WTC11 (cell line): ENCODE measurements at regions not wholly inside any gene's neighbourhood (a gene's known extent, or its start where the extent isn't known, plus 50 kb on each side); places are given as distances from the start of the nearest gene placed in this dataset.

Source experiments
- ATAC-seq: fragments of 200-7000 bp; cut with Tn5 transposase; 2 replicates; pipeline ENCODE4 v1.10.0; 2021; ENCODE audit warnings: mild to moderate bottlenecking, moderate library complexity
- CTCF ChIA-PET: fragments of 300-600 bp; sonication (Branson Sonifier 250); formaldehyde crosslinking; loops from one replicate; lab custom pipeline; 2021; ENCODE audit warnings: antibody characterized with exemption; lab: Charles Lee
- POLR2A ChIA-PET: fragments of 350-600 bp; sonication (Branson Sonifier 250); formaldehyde crosslinking; loops from one replicate; lab custom pipeline; 2021; ENCODE audit warnings: antibody characterized with exemption; lab: Charles Lee
- DNase-seq: peaks from one replicate; pipeline ENCODE4 v3.0.0; 2021; ENCODE audit warnings: low spot score
- H3K27ac Mint-ChIP-seq: 2 replicates; pipeline ENCODE4 v1.8.0; 2021; ENCODE audit warnings: mixed read lengths
- H3K27me3 Mint-ChIP-seq: 2 replicates; pipeline ENCODE4 v1.8.0; 2021; ENCODE audit warnings: low read depth, mild to moderate bottlenecking, moderate library complexity, mixed read lengths
- H3K36me3 Mint-ChIP-seq: 2 replicates; pipeline ENCODE4 v1.8.0; 2021; ENCODE audit warnings: mixed read lengths
- H3K4me1 Mint-ChIP-seq: 2 replicates; pipeline ENCODE4 v1.8.0; 2022; ENCODE audit warnings: mixed read lengths
- H3K4me3 Mint-ChIP-seq: 2 replicates; pipeline ENCODE4 v1.8.0; 2021; ENCODE audit warnings: mild to moderate bottlenecking, moderate library complexity, mixed read lengths
- H3K9me3 Mint-ChIP-seq: 2 replicates; pipeline ENCODE4 v1.8.0; 2021; ENCODE audit warnings: mixed read lengths
- CBFB ChIP-seq: sonication (generic); formaldehyde crosslinking; IDR thresholded peaks from 2 replicates; pipeline ENCODE4 v1.8.1; 2022; ENCODE audit warnings: mild to moderate bottlenecking, low read depth, missing genetic modification reagents
- CREB1 ChIP-seq: sonication (generic); formaldehyde crosslinking; IDR thresholded peaks from 2 replicates; pipeline ENCODE4 v1.8.0; 2023; ENCODE audit warnings: mild to moderate bottlenecking, missing genetic modification reagents
- FOXK1 ChIP-seq: sonication (generic); formaldehyde crosslinking; IDR thresholded peaks from 2 replicates; pipeline ENCODE4 v1.8.0; 2022; ENCODE audit warnings: mild to moderate bottlenecking, moderate library complexity, missing genetic modification reagents
- GABPB1 ChIP-seq: sonication (generic); formaldehyde crosslinking; IDR thresholded peaks from 2 replicates; pipeline ENCODE4 v1.8.1; 2023; ENCODE audit warnings: mild to moderate bottlenecking, missing genetic modification reagents
- GRHL2 ChIP-seq: fragments of 250-450 bp; sonication (Bioruptor Pico); IDR thresholded peaks from 2 replicates; pipeline ENCODE4 v1.8.0; 2022; ENCODE audit warnings: mild to moderate bottlenecking, moderate library complexity; ENCODE audit not compliant: insufficient replicate concordance, severe bottlenecking
- JUN ChIP-seq: sonication (generic); formaldehyde crosslinking; IDR thresholded peaks from 2 replicates; pipeline ENCODE4 v1.8.0; 2023; ENCODE audit warnings: mild to moderate bottlenecking, missing genetic modification reagents
- SOX15 ChIP-seq: fragments of 250-450 bp; sonication (Bioruptor Pico); IDR thresholded peaks from 2 replicates; pipeline ENCODE4 v1.9.0; 2021; ENCODE audit warnings: mild to moderate bottlenecking
- ZNF423 ChIP-seq: fragments of 250-450 bp; sonication (Bioruptor Pico); IDR thresholded peaks from 2 replicates; pipeline ENCODE4 v2.1.2; 2022; ENCODE audit warnings: mild to moderate bottlenecking, moderate library complexity
- TF ChIP-seq, protein P1 (sequence below): fragments of 250-450 bp; sonication (Bioruptor Pico); IDR thresholded peaks from 2 replicates; pipeline ENCODE4 v1.9.0; 2021; ENCODE audit warnings: mild to moderate bottlenecking
- TF ChIP-seq, protein P2 (sequence below): sonication (generic); formaldehyde crosslinking; IDR thresholded peaks from 2 replicates; pipeline ENCODE4 v1.8.1; 2022; ENCODE audit warnings: mild to moderate bottlenecking, moderate library complexity, missing genetic modification reagents
- TF ChIP-seq, protein P3 (sequence below): sonication (generic); formaldehyde crosslinking; conservative IDR thresholded peaks from 2 replicates; pipeline ENCODE4 v1.8.1; 2022; ENCODE audit warnings: mild to moderate bottlenecking, missing genetic modification reagents
- TF ChIP-seq, protein P4 (sequence below): fragments of 250-450 bp; sonication (Bioruptor Pico); IDR thresholded peaks from 2 replicates; pipeline ENCODE4 v2.1.2; 2022; ENCODE audit warnings: mild to moderate bottlenecking, moderate library complexity
- TF ChIP-seq, protein P5 (sequence below): fragments of 250-450 bp; sonication (Bioruptor Pico); conservative IDR thresholded peaks from 2 replicates; pipeline ENCODE4 v1.9.0; 2021; ENCODE audit warnings: mild to moderate bottlenecking
- TF ChIP-seq, protein P6 (sequence below): sonication (generic); formaldehyde crosslinking; IDR thresholded peaks from 2 replicates; pipeline ENCODE4 v1.8.1; 2022; ENCODE audit warnings: low read depth, mild to moderate bottlenecking, moderate library complexity, missing genetic modification reagents, borderline replicate concordance
- TF ChIP-seq, protein P7 (sequence below): sonication (generic); formaldehyde crosslinking; IDR thresholded peaks from 2 replicates; pipeline ENCODE4 v1.8.0; 2022; ENCODE audit warnings: mild to moderate bottlenecking, missing genetic modification reagents

DNA sequence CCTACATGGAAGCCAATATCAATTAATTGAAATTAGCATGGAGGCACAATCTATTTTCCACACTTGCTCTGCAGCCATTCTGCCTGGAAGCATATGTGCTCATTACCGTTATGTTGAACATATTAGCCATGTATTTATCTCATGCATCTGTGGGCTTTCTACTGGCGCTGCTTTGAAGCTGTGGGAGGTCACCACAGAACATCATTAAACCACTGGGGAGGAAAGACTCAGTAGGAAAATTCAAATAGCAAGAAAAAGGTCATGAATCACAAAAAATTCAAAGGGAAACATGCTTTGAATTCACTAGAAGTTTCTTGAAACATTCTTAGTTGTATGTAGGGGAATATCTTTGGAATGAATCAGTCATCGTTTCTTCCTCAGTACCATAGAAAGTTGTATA, 652.5 kb downstream of the EDEM1 start:
- no peak overlapping the region for H3K27ac Mint-ChIP-seq
- no peak for ATAC-seq
- no peak overlapping the region for H3K4me3 Mint-ChIP-seq

DNA sequence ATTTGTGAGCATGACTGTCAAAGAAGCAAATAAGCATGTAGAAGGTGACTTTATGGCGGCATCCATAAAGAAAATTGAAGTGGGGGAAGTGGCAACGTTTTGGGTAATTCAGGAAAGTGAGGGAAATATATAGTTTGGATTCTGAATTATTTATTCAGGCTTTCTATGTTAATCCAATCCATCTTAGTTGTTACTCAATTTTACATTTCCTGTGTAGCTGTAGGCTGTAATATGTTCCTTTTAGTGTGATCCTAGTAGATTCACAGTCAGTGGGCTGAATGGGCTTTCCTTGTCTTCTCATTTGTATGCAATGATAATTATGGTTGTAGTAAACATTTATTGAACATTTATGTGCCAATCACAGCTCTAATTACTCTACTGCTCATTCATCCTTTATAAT, 654.1 kb downstream of the EDEM1 start:
- ATAC-seq = no peak
- peaks cover 62% of the 10 kb centered on the region for H3K9me3 Mint-ChIP-seq
- peaks cover 15% of the 10 kb centered on the region for H3K36me3 Mint-ChIP-seq
- no peak overlapping the region for H3K4me3 Mint-ChIP-seq
- H3K4me1 Mint-ChIP-seq = no peaks in the 10 kb centered on the region
- no peak for TF ChIP-seq GRHL2 (CRISPR knock-in tag)
- TF ChIP-seq, all 79 proteins: peak for 0
- CTCF ChIA-PET = no interaction called here
- no peak for DNase-seq
- H3K27me3 Mint-ChIP-seq = no peaks in the 10 kb centered on the region; the same call in 1 of the 2 replicates
- POLR2A ChIA-PET = no interaction called here
- H3K27ac Mint-ChIP-seq = no peak overlapping the region

More for the DNA sequence above, 652.5 kb downstream of the EDEM1 start:
- peaks cover 71% of the 10 kb centered on the region for H3K9me3 Mint-ChIP-seq
- H3K27me3 Mint-ChIP-seq = no peaks in the 10 kb centered on the region; the same call in none of the 2 replicates
- H3K36me3 Mint-ChIP-seq = peaks cover 18% of the 10 kb centered on the region
- H3K4me1 Mint-ChIP-seq = no peaks in the 10 kb centered on the region
- DNase-seq = no peak
- POLR2A ChIA-PET = no interaction called here
- CTCF ChIA-PET = no interaction called here
- TF ChIP-seq, protein P1, sequence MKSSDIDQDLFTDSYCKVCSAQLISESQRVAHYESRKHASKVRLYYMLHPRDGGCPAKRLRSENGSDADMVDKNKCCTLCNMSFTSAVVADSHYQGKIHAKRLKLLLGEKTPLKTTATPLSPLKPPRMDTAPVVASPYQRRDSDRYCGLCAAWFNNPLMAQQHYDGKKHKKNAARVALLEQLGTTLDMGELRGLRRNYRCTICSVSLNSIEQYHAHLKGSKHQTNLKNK (CRISPR knock-in tag) = no peak
- TF ChIP-seq, protein P2, sequence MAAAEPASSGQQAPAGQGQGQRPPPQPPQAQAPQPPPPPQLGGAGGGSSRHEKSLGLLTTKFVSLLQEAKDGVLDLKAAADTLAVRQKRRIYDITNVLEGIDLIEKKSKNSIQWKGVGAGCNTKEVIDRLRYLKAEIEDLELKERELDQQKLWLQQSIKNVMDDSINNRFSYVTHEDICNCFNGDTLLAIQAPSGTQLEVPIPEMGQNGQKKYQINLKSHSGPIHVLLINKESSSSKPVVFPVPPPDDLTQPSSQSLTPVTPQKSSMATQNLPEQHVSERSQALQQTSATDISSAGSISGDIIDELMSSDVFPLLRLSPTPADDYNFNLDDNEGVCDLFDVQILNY (CRISPR knock-in tag) = no peak
- TF ChIP-seq FOXK1 (CRISPR knock-in tag) = no peak
- no peak for TF ChIP-seq CBFB (CRISPR knock-in tag)
- TF ChIP-seq SOX15 (CRISPR knock-in tag) = no peak
- TF ChIP-seq, protein P3, sequence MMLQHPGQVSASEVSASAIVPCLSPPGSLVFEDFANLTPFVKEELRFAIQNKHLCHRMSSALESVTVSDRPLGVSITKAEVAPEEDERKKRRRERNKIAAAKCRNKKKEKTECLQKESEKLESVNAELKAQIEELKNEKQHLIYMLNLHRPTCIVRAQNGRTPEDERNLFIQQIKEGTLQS (CRISPR knock-in tag) = no peak
- TF ChIP-seq, all 79 proteins: peak for 0

DNA sequence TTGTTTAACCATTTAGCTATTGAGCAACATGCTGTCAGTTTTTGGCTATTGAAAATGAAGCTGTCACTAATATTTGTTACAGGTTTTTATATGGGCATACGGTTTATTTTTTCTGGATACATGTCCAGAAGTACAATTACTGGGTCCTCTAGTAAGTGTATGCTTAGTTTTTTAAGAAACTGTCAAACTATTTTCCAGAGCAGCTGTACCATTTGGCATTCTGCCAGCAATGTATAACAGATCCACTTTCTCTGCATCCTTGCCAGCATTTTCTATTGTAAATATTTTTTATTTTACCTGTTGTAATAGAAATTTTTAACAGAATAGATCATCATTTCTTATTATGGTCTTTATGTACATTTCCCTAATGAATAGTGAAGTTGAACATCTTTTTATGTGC, 658.8 kb downstream of the EDEM1 start:
- TF ChIP-seq ZNF423 (CRISPR knock-in tag) (no peak), CREB1 (CRISPR knock-in tag) (no peak), GABPB1 (no peak), JUN (no peak)
- TF ChIP-seq, protein P4, sequence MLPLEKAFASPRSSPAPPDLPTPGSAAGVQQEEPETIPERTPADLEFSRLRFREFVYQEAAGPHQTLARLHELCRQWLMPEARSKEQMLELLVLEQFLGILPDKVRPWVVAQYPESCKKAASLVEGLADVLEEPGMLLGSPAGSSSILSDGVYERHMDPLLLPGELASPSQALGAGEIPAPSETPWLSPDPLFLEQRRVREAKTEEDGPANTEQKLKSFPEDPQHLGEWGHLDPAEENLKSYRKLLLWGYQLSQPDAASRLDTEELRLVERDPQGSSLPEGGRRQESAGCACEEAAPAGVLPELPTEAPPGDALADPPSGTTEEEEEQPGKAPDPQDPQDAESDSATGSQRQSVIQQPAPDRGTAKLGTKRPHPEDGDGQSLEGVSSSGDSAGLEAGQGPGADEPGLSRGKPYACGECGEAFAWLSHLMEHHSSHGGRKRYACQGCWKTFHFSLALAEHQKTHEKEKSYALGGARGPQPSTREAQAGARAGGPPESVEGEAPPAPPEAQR (CRISPR knock-in tag) = no peak
- TF ChIP-seq, protein P5, sequence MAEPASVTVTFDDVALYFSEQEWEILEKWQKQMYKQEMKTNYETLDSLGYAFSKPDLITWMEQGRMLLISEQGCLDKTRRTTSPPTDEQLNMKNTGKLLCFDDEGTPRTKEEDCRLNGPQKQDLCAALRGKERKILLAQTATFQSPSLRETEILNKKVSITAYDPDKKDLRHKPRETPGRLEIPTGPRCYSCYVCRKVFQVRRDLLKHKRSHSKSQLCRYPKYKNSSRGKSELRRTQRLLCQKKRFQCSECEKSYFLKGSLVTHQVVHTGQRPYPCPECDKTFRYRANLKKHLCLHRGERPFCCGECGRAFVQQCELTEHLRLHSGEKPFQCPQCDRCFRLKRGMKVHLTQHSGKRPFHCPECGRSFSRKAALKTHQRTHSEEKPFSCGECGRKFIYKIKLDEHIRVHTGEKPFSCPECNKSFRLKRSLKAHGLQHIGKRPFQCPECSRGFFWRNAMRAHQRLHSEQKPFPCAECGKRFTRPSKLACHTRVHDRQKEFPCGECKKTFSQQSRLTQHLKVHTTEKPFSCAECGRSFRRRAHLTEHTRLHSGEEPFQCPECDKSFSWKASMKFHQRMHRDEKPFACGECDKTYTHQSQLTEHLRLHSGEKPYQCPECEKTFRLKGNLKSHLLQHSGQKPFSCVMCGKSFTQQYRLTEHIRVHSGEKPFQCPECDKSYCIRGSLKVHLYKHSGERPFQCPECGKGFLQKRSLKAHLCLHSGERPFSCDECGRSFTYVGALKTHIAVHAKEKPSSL (CRISPR knock-in tag) = no peak
- TF ChIP-seq, protein P6, sequence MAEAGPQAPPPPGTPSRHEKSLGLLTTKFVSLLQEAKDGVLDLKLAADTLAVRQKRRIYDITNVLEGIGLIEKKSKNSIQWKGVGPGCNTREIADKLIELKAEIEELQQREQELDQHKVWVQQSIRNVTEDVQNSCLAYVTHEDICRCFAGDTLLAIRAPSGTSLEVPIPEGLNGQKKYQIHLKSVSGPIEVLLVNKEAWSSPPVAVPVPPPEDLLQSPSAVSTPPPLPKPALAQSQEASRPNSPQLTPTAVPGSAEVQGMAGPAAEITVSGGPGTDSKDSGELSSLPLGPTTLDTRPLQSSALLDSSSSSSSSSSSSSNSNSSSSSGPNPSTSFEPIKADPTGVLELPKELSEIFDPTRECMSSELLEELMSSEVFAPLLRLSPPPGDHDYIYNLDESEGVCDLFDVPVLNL (CRISPR knock-in tag) = no peak
- TF ChIP-seq, protein P7, sequence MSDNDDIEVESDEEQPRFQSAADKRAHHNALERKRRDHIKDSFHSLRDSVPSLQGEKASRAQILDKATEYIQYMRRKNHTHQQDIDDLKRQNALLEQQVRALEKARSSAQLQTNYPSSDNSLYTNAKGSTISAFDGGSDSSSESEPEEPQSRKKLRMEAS (CRISPR knock-in tag) = no peak
- peaks cover 66% of the 10 kb centered on the region for H3K9me3 Mint-ChIP-seq
- CTCF ChIA-PET = no interaction called here
- no peaks in the 10 kb centered on the region for H3K27me3 Mint-ChIP-seq
- peaks cover 15% of the 10 kb centered on the region for H3K36me3 Mint-ChIP-seq
- POLR2A ChIA-PET = no interaction called here
- DNase-seq (no peak), ATAC-seq (no peak)
- no peak overlapping the region for H3K4me3 Mint-ChIP-seq
- H3K27ac Mint-ChIP-seq = no peak overlapping the region
- no peaks in the 10 kb centered on the region for H3K4me1 Mint-ChIP-seq
